HL-60 (cell line): ENCODE measurements at regions not wholly inside any gene's neighbourhood (a gene's known extent, or its start where the extent isn't known, plus 50 kb on each side); places are given as distances from the start of the nearest gene placed in this dataset.

Source experiments
- CTCF ChIP-seq: IDR thresholded peaks from one replicate; pipeline ENCODE4 v1.5.1; 2011; ENCODE audit warnings: low read length, control low read depth, inconsistent platforms; ENCODE audit not compliant: insufficient read depth
- POLR2AphosphoS5 ChIP-seq: IDR thresholded peaks from 2 replicates; pipeline ENCODE4 v1.6.1; 2012; ENCODE audit warnings: low read depth

GRCh38 chr20:24118034-24118433 is 129.5 kb upstream of the GGTLC1 start:
- TF ChIP-seq CTCF (no peak), POLR2AphosphoS5 (no peak)
